Tibial artery (tissue), 4 donors: ENCODE measurements at regions not wholly inside any gene's neighbourhood (a gene's known extent, or its start where the extent isn't known, plus 50 kb on each side); places are given as distances from the start of the nearest gene placed in this dataset.

Experiments used
- DNase-seq, 2 donors: peaks; one replicate each; pipeline ENCODE4 v3.0.0-alpha.2; 2019
- H3K27ac ChIP-seq, 2 donors: fragments of 200-600 bp; sonication (generic) in 1 of 2; 1 replicate in 1 of 2; 2 replicates in 1 of 2; pipeline ENCODE4 v1.5.1; 2018 to 2019; ENCODE audit warnings: mild to moderate bottlenecking in 1 of 2
- H3K27me3 ChIP-seq, 2 donors: fragments of 200-600 bp; sonication (generic) in 1 of 2; one replicate each; pipeline versions ENCODE4 v1.5.1 to v1.6.0; 2016 to 2019
- H3K36me3 ChIP-seq, 3 donors: fragments of 200-600 bp; sonication (generic) in 2 of 3; one replicate each; pipeline ENCODE4 v1.5.1; 2016 to 2019; ENCODE audit warnings: mild to moderate bottlenecking in 2 of 3
- H3K4me1 ChIP-seq, 4 donors: fragments of 200-600 bp; sonication (generic) in 2 of 4; 1 replicate in 3 of 4; 2 replicates in 1 of 4; pipeline ENCODE4 v1.5.1; 2016 to 2019
- H3K4me3 ChIP-seq, 2 donors: fragments of 200-600 bp; sonication (generic) in 1 of 2; 1 replicate in 1 of 2; 2 replicates in 1 of 2; pipeline ENCODE4 v1.5.1; 2018 to 2019; ENCODE audit warnings: mild to moderate bottlenecking in 2 of 2
- H3K9me3 ChIP-seq, 3 donors: fragments of 200-600 bp; sonication (generic) in 1 of 3; one replicate each; pipeline ENCODE4 v1.5.1; 2016 to 2019
- intact Hi-C: fragments of 100-400 bp; cut with DNase I; formaldehyde crosslinking; loops from one replicate; pipeline ENCODE4 v1.15.0; 2023; ENCODE audit warnings: low total_unique reads
- TF ChIP-seq, protein P1 (sequence below), 2 experiments: fragments of 200-600 bp in 1 of 2; fragments of 450-650 bp in 1 of 2; IDR thresholded peaks; one replicate each; pipeline ENCODE4 v1.5.1; 2017 to 2019; ENCODE audit warnings: antibody characterized with exemption in 2 of 2, mild to moderate bottlenecking in 1 of 2, moderate library complexity in 1 of 2

DNA sequence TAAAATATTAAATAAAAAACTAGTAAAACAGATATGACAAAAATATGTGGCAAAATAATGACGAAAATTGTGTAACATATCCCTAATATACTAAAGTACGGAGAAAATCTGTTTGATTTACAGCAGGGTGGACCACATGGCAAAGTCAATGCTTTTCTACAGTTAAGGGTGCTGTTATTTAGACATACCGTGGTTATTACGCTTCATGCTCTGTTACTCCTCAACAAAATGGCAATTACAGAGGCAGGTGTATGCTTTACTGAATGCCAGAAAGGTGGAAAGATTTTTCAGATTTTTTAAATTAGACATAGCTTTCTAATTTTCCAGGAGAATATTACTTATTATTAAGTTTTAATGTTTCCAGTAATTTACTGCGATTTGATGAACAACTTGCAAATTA, 343.9 kb upstream of the DPYD start:
- Histone ChIP-seq H3K36me3 (no peaks in the 10 kb centered on the region), H3K4me1 (no peaks in the 10 kb centered on the region), H3K4me3 (no peak overlapping the region), H3K27me3 (no peaks in the 10 kb centered on the region), H3K27ac (no peak overlapping the region), H3K9me3 (no peaks in the 10 kb centered on the region)
- TF ChIP-seq, protein P1, sequence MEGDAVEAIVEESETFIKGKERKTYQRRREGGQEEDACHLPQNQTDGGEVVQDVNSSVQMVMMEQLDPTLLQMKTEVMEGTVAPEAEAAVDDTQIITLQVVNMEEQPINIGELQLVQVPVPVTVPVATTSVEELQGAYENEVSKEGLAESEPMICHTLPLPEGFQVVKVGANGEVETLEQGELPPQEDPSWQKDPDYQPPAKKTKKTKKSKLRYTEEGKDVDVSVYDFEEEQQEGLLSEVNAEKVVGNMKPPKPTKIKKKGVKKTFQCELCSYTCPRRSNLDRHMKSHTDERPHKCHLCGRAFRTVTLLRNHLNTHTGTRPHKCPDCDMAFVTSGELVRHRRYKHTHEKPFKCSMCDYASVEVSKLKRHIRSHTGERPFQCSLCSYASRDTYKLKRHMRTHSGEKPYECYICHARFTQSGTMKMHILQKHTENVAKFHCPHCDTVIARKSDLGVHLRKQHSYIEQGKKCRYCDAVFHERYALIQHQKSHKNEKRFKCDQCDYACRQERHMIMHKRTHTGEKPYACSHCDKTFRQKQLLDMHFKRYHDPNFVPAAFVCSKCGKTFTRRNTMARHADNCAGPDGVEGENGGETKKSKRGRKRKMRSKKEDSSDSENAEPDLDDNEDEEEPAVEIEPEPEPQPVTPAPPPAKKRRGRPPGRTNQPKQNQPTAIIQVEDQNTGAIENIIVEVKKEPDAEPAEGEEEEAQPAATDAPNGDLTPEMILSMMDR (IDR thresholded peaks at IDR 0.05) = no peak
- no peak for DNase-seq
- intact Hi-C loops = no loop called here

DNA sequence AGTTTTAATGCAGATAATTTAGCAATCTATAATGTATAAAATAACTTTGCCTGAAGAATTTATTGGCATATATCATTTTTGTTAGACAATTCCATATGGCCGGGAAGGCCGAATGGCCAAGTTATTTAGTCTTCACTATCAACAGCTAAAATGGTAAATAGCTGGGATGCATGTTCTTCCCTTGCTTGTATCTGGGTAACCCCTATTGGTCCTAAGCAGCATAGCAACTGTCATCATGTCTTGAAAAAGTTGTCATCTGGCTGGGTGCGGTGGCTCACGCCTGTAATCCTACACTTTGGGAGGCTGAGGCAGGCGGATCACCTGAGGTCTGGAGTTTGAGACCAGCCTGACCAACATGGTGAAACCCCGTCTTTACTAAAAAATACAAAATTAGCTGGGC, 340.0 kb upstream of the DPYD start:
- no peaks in the 10 kb centered on the region for H3K36me3 ChIP-seq
- TF ChIP-seq, protein P1 (IDR thresholded peaks at IDR 0.05) = no peak
- no peak for DNase-seq
- H3K4me1 ChIP-seq = no peaks in the 10 kb centered on the region
- no peak overlapping the region for H3K27ac ChIP-seq
- H3K27me3 ChIP-seq = no peaks in the 10 kb centered on the region
- H3K4me3 ChIP-seq = no peak overlapping the region
- H3K9me3 ChIP-seq = no peaks in the 10 kb centered on the region
- intact Hi-C loops = no loop called here

DNA sequence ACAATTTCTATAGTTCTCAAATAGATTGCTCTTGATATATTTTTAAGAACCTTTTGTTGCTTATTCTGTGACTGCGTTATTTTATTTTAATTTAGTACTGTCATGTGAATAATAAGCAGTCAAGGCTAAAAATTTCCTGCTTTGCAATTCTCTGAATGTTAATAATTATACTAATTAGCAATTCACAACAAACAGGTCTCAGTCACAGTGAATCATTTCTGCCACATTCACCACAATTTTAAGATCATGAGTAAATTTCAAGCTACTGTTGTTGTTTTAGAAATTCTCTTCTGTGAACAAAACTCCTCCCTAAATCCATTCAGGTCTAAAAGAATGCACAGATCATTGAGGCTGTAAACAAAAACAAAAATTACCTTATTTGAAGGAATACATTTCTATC, 339.6 kb upstream of the DPYD start:
- Histone ChIP-seq H3K9me3 (no peaks in the 10 kb centered on the region), H3K27me3 (no peaks in the 10 kb centered on the region), H3K4me3 (no peak overlapping the region), H3K27ac (no peak overlapping the region), H3K4me1 (no peaks in the 10 kb centered on the region), H3K36me3 (no peaks in the 10 kb centered on the region)
- intact Hi-C loops = no loop called here
- TF ChIP-seq, protein P1 (IDR thresholded peaks at IDR 0.05) = no peak
- DNase-seq = no peak

DNA sequence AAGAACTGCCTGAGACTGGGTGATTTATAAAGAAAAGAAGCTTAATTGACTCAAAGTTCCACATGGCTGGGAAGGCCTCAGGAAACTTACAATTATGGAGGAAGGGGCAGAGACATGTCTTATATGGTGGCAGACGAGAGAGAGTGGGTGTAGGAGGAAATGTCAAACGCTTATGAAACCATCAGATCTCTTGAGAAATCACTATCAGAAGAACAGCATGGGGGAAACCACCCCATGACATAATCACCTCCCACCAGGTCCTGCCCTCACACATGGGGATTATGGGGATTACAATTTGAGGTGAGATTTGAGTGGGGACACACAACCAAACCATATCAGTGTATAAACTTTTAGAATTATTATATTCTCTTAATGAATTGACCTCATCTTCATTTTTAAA, 335.9 kb upstream of the DPYD start:
- Histone ChIP-seq H3K27me3 (no peaks in the 10 kb centered on the region), H3K36me3 (no peaks in the 10 kb centered on the region), H3K9me3 (no peaks in the 10 kb centered on the region), H3K4me3 (no peak overlapping the region), H3K4me1 (no peaks in the 10 kb centered on the region), H3K27ac (no peak overlapping the region)
- TF ChIP-seq, protein P1 (IDR thresholded peaks at IDR 0.05) = no peak
- intact Hi-C loops = no loop called here
- DNase-seq = no peak

DNA sequence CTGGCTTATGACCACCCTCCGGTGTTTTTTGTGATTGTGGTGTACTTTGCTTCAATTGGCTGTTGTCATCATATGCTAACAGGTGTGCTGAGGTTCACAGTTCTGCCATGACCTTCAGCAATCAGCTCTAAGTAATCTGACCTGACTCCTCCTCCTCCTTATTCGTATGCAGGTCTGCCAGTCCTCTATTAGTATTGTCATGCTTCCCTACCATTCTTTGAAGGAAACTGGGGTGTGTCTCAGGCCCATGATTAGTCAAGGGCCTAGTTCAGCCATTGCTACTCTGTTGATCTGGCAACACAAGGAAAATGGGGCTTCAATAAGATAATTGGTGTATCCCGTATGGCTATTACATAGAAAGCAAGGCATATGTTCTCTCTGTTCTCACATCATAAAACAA, 332.3 kb upstream of the DPYD start:
- Histone ChIP-seq H3K4me3 (no peak overlapping the region), H3K4me1 (no peaks in the 10 kb centered on the region), H3K36me3 (no peaks in the 10 kb centered on the region), H3K9me3 (no peaks in the 10 kb centered on the region), H3K27ac (no peak overlapping the region), H3K27me3 (no peaks in the 10 kb centered on the region)
- TF ChIP-seq, protein P1 (IDR thresholded peaks at IDR 0.05) = no peak
- DNase-seq = no peak
- intact Hi-C loops = no loop called here

DNA sequence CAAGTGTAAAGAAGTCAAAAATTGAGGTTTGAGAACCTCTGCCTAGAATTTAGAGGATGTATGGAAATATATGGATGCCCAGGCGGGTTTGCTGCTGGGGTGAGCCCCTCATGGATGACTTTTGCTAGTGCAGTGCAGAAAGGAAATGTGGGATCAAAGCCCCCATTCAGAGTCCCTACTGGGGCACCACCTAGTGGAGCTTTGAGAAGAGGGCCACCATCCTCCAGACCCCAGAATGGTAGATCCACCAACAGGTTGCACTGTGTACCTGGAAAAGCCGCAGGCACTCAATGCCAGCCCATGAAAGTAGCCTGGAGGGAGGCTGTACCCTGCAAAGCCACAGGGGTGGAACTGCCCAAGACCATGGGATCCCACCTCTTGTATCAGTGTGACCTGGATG, 330.7 kb upstream of the DPYD start:
- Histone ChIP-seq H3K9me3 (no peaks in the 10 kb centered on the region), H3K4me1 (no peaks in the 10 kb centered on the region), H3K27me3 (no peaks in the 10 kb centered on the region), H3K36me3 (no peaks in the 10 kb centered on the region), H3K4me3 (no peak overlapping the region), H3K27ac (no peak overlapping the region)
- TF ChIP-seq, protein P1 (IDR thresholded peaks at IDR 0.05) = no peak
- DNase-seq = no peak
- intact Hi-C loops = no loop called here
